Epithelial cell of esophagus (primary cell): ENCODE measurements at regions not wholly inside any gene's neighbourhood (a gene's known extent, or its start where the extent isn't known, plus 50 kb on each side); places are given as distances from the start of the nearest gene placed in this dataset.

Source experiments
- DNase-seq: peaks from one replicate; pipeline ENCODE4 v3.0.0; 2010; ENCODE audit warnings: low read depth
- H3K4me3 ChIP-seq: 2 replicates; pipeline ENCODE4 v1.5.1; 2011; ENCODE audit warnings: mild to moderate bottlenecking, low read length, control low read depth
- TF ChIP-seq, protein P1 (sequence below): IDR thresholded peaks from 2 replicates; pipeline ENCODE4 v1.5.1; 2011; ENCODE audit warnings: low read depth, mild to moderate bottlenecking, low read length, control low read depth, inconsistent platforms; ENCODE audit not compliant: insufficient read depth; ENCODE audit errors: missing control alignments

DNA sequence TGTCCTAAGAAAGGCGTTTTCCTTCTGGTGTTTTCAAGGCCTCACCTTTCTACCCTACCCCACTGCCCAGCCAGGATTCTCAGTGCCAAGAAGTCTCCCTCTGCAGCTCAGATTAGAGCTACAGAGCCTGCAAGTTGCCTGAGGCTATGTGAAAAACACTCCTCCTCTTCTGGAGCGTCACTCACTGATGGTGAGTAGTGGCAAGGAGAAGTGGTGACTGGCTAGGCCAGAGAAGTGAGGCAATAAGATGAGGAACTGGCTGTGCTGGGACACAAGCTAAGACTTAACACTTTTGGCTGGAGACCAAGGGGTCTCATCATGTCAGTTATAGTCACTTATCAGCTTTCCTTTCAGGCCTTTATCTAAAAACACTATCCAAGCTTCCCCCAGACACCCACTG, 86.7 kb upstream of the PRKAR2B start:
- no peak overlapping the region for H3K4me3 ChIP-seq
- TF ChIP-seq, protein P1, sequence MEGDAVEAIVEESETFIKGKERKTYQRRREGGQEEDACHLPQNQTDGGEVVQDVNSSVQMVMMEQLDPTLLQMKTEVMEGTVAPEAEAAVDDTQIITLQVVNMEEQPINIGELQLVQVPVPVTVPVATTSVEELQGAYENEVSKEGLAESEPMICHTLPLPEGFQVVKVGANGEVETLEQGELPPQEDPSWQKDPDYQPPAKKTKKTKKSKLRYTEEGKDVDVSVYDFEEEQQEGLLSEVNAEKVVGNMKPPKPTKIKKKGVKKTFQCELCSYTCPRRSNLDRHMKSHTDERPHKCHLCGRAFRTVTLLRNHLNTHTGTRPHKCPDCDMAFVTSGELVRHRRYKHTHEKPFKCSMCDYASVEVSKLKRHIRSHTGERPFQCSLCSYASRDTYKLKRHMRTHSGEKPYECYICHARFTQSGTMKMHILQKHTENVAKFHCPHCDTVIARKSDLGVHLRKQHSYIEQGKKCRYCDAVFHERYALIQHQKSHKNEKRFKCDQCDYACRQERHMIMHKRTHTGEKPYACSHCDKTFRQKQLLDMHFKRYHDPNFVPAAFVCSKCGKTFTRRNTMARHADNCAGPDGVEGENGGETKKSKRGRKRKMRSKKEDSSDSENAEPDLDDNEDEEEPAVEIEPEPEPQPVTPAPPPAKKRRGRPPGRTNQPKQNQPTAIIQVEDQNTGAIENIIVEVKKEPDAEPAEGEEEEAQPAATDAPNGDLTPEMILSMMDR = no peak
- peak; percentile 75 for DNase-seq

DNA sequence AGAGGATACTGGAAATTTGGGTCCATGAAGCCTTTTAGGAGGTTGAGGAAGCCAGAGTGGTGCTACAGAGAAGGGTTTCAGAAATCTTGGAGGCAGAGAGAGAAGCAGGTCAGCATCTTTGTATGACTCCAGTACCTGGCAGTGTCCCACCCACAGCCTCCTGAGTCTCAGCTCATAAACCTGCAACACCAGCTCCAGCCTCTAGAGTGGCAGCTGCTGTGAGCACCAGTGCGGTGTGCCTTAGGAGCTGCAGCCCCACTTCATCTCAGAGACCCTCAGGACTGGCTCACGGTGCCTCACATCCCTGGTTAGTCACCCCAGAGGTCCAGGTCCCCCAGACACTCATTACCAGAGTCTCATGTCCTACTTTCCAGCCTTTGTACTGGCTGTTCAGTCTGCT, 84.8 kb upstream of the PRKAR2B start:
- TF ChIP-seq, protein P1 = peak; percentile 19
- H3K4me3 ChIP-seq = no peak overlapping the region
- DNase-seq = peak; percentile 4

DNA sequence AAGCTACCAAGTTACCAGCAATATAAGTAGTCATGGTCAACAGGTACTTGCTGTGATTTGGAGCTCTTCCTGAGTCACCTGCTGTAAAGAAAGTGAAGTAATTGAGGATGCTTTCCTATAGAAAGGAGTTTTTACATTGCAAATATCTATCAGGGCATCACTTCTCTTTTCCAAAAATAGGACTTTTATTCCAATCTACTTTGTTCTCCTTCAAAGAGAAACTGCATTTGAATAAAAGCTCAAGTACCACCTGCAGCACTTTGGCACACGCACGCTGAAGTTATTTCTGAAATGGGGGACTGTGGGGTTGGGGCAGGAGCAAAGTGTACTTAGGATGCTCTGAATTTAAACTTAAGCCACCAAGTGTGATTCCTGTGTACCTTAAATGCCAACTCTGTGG, 81.8 kb upstream of the PRKAR2B start:
- TF ChIP-seq, protein P1 = no peak
- DNase-seq = no peak
- H3K4me3 ChIP-seq = no peak overlapping the region

GRCh38 chr7:106964466-106964865, 80.0 kb upstream of the PRKAR2B start:
- no peak for DNase-seq
- no peak overlapping the region for H3K4me3 ChIP-seq
- TF ChIP-seq, protein P1 = no peak

DNA sequence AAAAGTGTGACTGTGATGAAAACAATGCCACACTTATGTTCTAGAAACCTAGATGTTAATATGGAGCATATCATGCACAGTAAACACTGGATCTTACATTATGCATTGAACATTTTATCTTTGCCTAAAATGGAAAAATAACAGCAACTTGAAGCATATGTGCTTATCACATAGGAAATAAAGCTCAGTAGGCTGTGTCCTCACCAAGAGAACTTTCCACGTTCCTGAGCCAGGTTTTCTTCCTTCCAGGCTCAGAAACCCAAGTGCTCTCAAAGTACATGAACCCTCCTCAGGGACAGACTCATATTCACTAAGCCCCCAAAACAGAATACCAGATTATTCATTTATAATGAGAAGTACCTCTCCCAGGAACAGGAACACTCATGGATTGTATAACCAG, 79.4 kb upstream of the PRKAR2B start:
- TF ChIP-seq, protein P1 = no peak
- DNase-seq = no peak
- no peak overlapping the region for H3K4me3 ChIP-seq

- TF ChIP-seq, protein P1 = no peak
- H3K4me3 ChIP-seq = no peak overlapping the region
- DNase-seq = no peak
These were observed 78.4 kb upstream of the PRKAR2B start for GRCh38 chr7:106966121-106966520.

GRCh38 chr7:106968160-106968559, 76.3 kb upstream of the PRKAR2B start:
- no peak for DNase-seq
- H3K4me3 ChIP-seq = no peak overlapping the region
- TF ChIP-seq, protein P1 = no peak
